OCI-LY3 (cell line): ENCODE measurements at regions not wholly inside any gene's neighbourhood (a gene's known extent, or its start where the extent isn't known, plus 50 kb on each side); places are given as distances from the start of the nearest gene placed in this dataset.
A peak's percentile ranks its signal among the peaks of the same experiment; 100 is the strongest.

Experiments used
- H2AFZ ChIP-seq: fragments of 200-600, 300-600 bp; shearing (Covaris generic); 2 replicates; pipeline ENCODE4 v1.6.0; 2014; ENCODE audit warnings: antibody characterized with exemption, low read depth, low read length
- H3K27ac ChIP-seq: fragments of 200-600, 300-600 bp; sonication (generic); 2 replicates; pipeline ENCODE4 v1.5.1; 2014; ENCODE audit warnings: mild to moderate bottlenecking, low read length, moderate library complexity, mixed read lengths
- H3K27me3 ChIP-seq: fragments of 200-600, 300-600 bp; sonication (generic); 2 replicates; pipeline ENCODE4 v1.6.1; 2014; ENCODE audit warnings: low read depth, low read length, mixed read lengths
- H3K36me3 ChIP-seq: fragments of 200-600, 300-600 bp; sonication (generic); replicated peaks from 2 replicates; pipeline ENCODE3; 2014; ENCODE audit warnings: low read depth, low read length, mixed read lengths
- H3K4me1 ChIP-seq: fragments of 300-600, 200-600 bp; sonication (generic); 2 replicates; pipeline ENCODE4 v1.6.1; 2014; ENCODE audit warnings: low read length, mixed read lengths
- H3K4me2 ChIP-seq: fragments of 200-600, 300-600 bp; sonication (generic); 2 replicates; pipeline ENCODE4 v1.6.1; 2014; ENCODE audit warnings: low read length, mixed read lengths
- H3K4me3 ChIP-seq: fragments of 300-600, 200-600 bp; sonication (generic); 2 replicates; pipeline ENCODE4 v1.5.1; 2014; ENCODE audit warnings: antibody characterized with exemption, mild to moderate bottlenecking, low read length, moderate library complexity
- H3K79me2 ChIP-seq: fragments of 300-600, 200-600 bp; shearing (Covaris generic); 2 replicates; pipeline ENCODE4 v1.6.1; 2014; ENCODE audit warnings: mild to moderate bottlenecking, low read length, mixed read lengths
- H3K9ac ChIP-seq: fragments of 300-600, 200-600 bp; shearing (Covaris generic); 2 replicates; pipeline ENCODE4 v1.6.0; 2014; ENCODE audit warnings: mild to moderate bottlenecking, low read length, moderate library complexity
- H3K9me3 ChIP-seq: fragments of 200-600, 300-600 bp; shearing (Covaris generic); 2 replicates; pipeline ENCODE4 v1.6.1; 2014; ENCODE audit warnings: low read length, mixed read lengths; ENCODE audit not compliant: insufficient read depth
- H4K20me1 ChIP-seq: fragments of 200-600, 300-600 bp; sonication (generic); 2 replicates; pipeline ENCODE4 v1.6.1; 2016; ENCODE audit warnings: low read length, mixed read lengths; ENCODE audit not compliant: insufficient read depth
- CTCF ChIP-seq: fragments of 200-600, 300-600 bp; sonication (generic); IDR thresholded peaks from 2 replicates; pipeline ENCODE4 v1.5.1; 2014; ENCODE audit warnings: antibody characterized with exemption, low read length, low read depth
- EZH2phosphoT487 ChIP-seq: fragments of 200-600 bp; shearing (Covaris generic); IDR thresholded peaks from 2 replicates; pipeline ENCODE4 v1.6.1; 2018; ENCODE audit warnings: antibody characterized with exemption, mixed run types, low read depth

GRCh38 chr10:52927678-52928077, 155.1 kb upstream of the MBL2 start:
- no peak overlapping the region for H3K9ac ChIP-seq
- TF ChIP-seq EZH2phosphoT487 = no peak
- TF ChIP-seq CTCF = no peak

GRCh38 chr10:52923520-52923919, 150.9 kb upstream of the MBL2 start:
- no peak overlapping the region for H3K4me3 ChIP-seq
- H3K36me3 ChIP-seq = no peaks in the 10 kb centered on the region
- H3K9ac ChIP-seq = no peak overlapping the region
- no peaks in the 10 kb centered on the region for H3K79me2 ChIP-seq
- H4K20me1 ChIP-seq = no peaks in the 10 kb centered on the region
- TF ChIP-seq CTCF (no peak), EZH2phosphoT487 (no peak)
- no peak overlapping the region for H3K4me2 ChIP-seq
- H3K27me3 ChIP-seq = no peaks in the 10 kb centered on the region
- H2AFZ ChIP-seq = no peak overlapping the region
- H3K27ac ChIP-seq = no peak overlapping the region
- H3K4me1 ChIP-seq = peaks cover 9% of the 10 kb centered on the region
- no peaks in the 10 kb centered on the region for H3K9me3 ChIP-seq

More at GRCh38 chr10:52927678-52928077, 155.1 kb upstream of the MBL2 start:
- H3K4me1 ChIP-seq = no peaks in the 10 kb centered on the region
- no peak overlapping the region for H2AFZ ChIP-seq
- H3K79me2 ChIP-seq = no peaks in the 10 kb centered on the region
- H3K4me3 ChIP-seq = no peak overlapping the region
- no peaks in the 10 kb centered on the region for H4K20me1 ChIP-seq
- no peak overlapping the region for H3K27ac ChIP-seq
- no peaks in the 10 kb centered on the region for H3K9me3 ChIP-seq
- H3K36me3 ChIP-seq = no peaks in the 10 kb centered on the region
- H3K4me2 ChIP-seq = no peak overlapping the region
- H3K27me3 ChIP-seq = no peaks in the 10 kb centered on the region

- Histone ChIP-seq H3K4me2 (peak overlapping the region; percentile 43), H3K27ac (no peak overlapping the region), H3K4me3 (no peak overlapping the region), H3K9ac (no peak overlapping the region), H2AFZ (no peak overlapping the region), H3K27me3 (no peaks in the 10 kb centered on the region), H4K20me1 (no peaks in the 10 kb centered on the region), H3K4me1 (peaks cover 14% of the 10 kb centered on the region), H3K36me3 (no peaks in the 10 kb centered on the region), H3K79me2 (no peaks in the 10 kb centered on the region), H3K9me3 (no peaks in the 10 kb centered on the region)
- TF ChIP-seq CTCF (no peak), EZH2phosphoT487 (no peak)
These were observed 146.2 kb upstream of the MBL2 start for GRCh38 chr10:52918714-52919305.

- H3K9me3 ChIP-seq = no peaks in the 10 kb centered on the region
- no peaks in the 10 kb centered on the region for H4K20me1 ChIP-seq
- H2AFZ ChIP-seq = no peak overlapping the region
- H3K9ac ChIP-seq = no peak overlapping the region
- H3K36me3 ChIP-seq = no peaks in the 10 kb centered on the region
- H3K4me3 ChIP-seq = no peak overlapping the region
- no peaks in the 10 kb centered on the region for H3K79me2 ChIP-seq
- peaks cover 14% of the 10 kb centered on the region for H3K4me1 ChIP-seq
- no peak overlapping the region for H3K27ac ChIP-seq
- no peaks in the 10 kb centered on the region for H3K27me3 ChIP-seq
- H3K4me2 ChIP-seq = no peak overlapping the region
- TF ChIP-seq CTCF (no peak), EZH2phosphoT487 (no peak)
These were observed 142.8 kb upstream of the MBL2 start for GRCh38 chr10:52915391-52915790.
